Esophagus (tissue), 2 donors: ENCODE measurements at regions not wholly inside any gene's neighbourhood (a gene's known extent, or its start where the extent isn't known, plus 50 kb on each side); places are given as distances from the start of the nearest gene placed in this dataset.
"Not testable (repeated sequence)": the region's sequence is repeated elsewhere in the genome, so short reads cannot be mapped to it uniquely, and the experiment has no call there.

Experiments used
- H3K27ac ChIP-seq, 2 donors: one replicate each; pipeline ENCODE4 v1.5.1; 2013; ENCODE audit warnings: low read depth in 2 of 2, mild to moderate bottlenecking in 2 of 2, inconsistent platforms in 1 of 2, low read length in 1 of 2, moderate library complexity in 1 of 2
- H3K27me3 ChIP-seq, 2 donors: one replicate each; pipeline ENCODE4 v1.6.1; 2013; ENCODE audit warnings: low read length in 2 of 2, control low read depth in 1 of 2, mild to moderate bottlenecking in 1 of 2; ENCODE audit not compliant: insufficient read depth in 2 of 2, control insufficient read depth in 1 of 2
- H3K36me3 ChIP-seq, 2 donors: one replicate each; pipeline ENCODE4 v1.6.1; 2013; ENCODE audit warnings: low read length in 1 of 2; ENCODE audit not compliant: control insufficient read depth in 2 of 2, insufficient read depth in 2 of 2
- H3K4me1 ChIP-seq, 2 donors: one replicate each; pipeline ENCODE4 v1.6.1; 2013; ENCODE audit warnings: low read length in 1 of 2; ENCODE audit not compliant: control insufficient read depth in 2 of 2, insufficient read depth in 2 of 2
- H3K4me3 ChIP-seq, 2 donors: one replicate each; pipeline ENCODE4 v1.5.1; 2013; ENCODE audit warnings: low read length in 2 of 2, mild to moderate bottlenecking in 2 of 2, low read depth in 1 of 2, moderate library complexity in 1 of 2
- H3K9me3 ChIP-seq, 2 donors: one replicate each; pipeline ENCODE4 v1.6.1; 2013; ENCODE audit warnings: mild to moderate bottlenecking in 2 of 2, low read depth in 1 of 2, low read length in 1 of 2, moderate library complexity in 1 of 2; ENCODE audit not compliant: control insufficient read depth in 2 of 2, insufficient read depth in 1 of 2
- WGBS, 2 donors: extraction: QIAGEN DNeasy Blood & Tissue Kit; methylation state at CpG; one replicate each; pipeline ENCODE4 v1.1.7; 2013; 5-methylcytosine and 5-hydroxymethylcytosine counted together
- donor health status: healthy with polysubstance abuse.
- donor health status: Bipolar disorder and iron deficiency.

DNA sequence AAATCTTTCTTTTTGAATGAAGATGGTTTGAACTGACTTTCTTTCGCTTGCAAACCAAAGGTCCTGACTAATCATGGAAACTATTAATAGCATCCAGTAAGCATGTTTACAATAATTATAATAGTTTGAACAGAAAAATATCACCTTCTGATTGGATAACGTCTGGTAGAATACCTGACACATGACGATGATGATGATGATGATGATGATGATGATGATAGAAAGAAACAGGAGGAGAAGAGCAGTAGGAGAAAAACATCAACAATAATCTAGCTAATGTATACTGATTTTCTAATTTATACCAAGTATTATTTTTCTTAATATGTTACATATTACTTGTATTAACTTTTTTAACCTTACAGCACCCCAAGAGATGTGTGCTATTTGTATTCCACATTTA, 157.5 kb upstream of the SPRY2 start:
- H3K9me3 ChIP-seq, result no peaks in the 10 kb centered on the region
- no peaks in the 10 kb centered on the region for H3K36me3 ChIP-seq
- no peaks in the 10 kb centered on the region for H3K4me1 ChIP-seq
- 81 to 86% methylated on average over 3 of the region's 3 CpGs for WGBS, 2 donors
- no peak overlapping the region for H3K4me3 ChIP-seq
- no peaks in the 10 kb centered on the region for H3K27me3 ChIP-seq
- H3K27ac ChIP-seq, result no peak overlapping the region

DNA sequence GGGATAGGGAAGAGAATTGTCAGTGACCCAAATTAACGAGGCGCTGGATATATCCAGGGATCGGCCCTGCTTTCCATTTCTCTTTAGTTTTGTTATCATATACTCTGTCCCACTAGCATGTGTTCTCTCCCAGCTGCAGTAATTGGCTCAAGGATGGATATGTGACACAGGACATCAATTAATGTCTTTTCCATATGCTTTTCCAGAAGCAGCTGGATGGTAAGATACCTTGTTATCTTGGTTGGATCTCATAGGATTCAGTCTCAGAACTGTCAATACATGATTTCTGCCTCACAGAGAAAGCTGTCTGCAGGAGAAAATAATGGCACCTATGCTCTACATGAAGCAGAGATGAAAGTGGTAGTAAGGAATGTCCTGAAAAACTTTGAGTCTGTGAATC, 157.1 kb upstream of the SPRY2 start:
- no peak overlapping the region for H3K27ac ChIP-seq
- H3K4me3 ChIP-seq, result no peak overlapping the region
- H3K27me3 ChIP-seq, result no peaks in the 10 kb centered on the region
- H3K36me3 ChIP-seq, result no peaks in the 10 kb centered on the region
- H3K4me1 ChIP-seq, result no peaks in the 10 kb centered on the region
- no peaks in the 10 kb centered on the region for H3K9me3 ChIP-seq
- WGBS, 2 donors, result 84 to 86% methylated on average over 3 of the region's 3 CpGs

DNA sequence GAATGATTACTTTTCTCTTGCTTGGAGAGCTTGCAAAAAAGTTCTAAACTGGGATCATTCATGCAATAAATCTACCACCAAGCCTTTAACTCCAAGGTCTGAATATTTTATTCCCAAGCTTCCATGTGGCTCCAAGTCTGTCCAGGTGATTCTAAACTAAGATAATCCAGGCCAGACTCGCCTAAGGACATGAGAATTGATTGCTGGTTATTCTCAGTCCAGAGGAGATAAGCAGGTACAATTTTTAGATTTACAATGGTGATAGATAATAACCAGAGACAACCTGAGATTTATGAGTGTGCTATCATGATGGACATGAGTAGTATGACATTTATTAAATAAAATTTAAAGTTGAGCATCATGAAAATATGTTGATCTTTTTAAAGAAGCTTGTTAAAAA, 156.5 kb upstream of the SPRY2 start:
- no peak overlapping the region for H3K4me3 ChIP-seq
- no peaks in the 10 kb centered on the region for H3K4me1 ChIP-seq
- no peaks in the 10 kb centered on the region for H3K9me3 ChIP-seq
- no peaks in the 10 kb centered on the region for H3K27me3 ChIP-seq
- 55 to 75% methylated on average over 1 of the region's 1 CpG for WGBS, 2 donors
- no peaks in the 10 kb centered on the region for H3K36me3 ChIP-seq
- no peak overlapping the region for H3K27ac ChIP-seq

DNA sequence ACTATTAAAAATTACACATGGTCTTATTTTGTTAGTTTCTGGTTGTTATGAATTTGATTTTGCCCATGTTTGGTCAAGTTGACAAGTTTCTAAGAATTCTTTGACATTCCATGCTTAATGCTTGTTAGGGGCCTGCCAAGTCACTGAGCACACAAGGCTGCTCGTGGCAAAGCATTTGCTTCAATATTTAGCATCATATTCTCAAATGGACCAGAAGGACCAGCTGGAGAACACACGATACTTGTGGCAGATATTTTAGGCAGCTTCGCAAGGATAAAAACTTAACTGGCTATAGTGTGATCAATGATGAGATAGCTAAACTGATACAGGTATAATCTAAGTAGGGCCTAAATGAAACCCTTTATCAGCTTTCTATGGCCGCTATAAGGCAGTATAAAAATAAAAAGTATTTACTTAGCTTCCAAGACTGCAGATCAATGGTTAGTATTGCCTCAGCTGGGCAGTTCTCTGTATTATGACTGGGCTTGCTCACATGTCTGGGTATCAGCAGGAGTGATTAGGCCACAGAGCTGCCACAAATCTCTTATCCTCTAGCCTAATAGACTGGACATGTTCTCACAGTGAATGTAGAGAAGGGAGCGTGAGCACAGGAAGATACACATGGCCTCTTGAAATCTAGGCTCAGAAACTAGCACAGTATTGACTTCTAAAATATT, 155.9 kb upstream of the SPRY2 start:
- Histone ChIP-seq H3K36me3 (no peaks in the 10 kb centered on the region), H3K27me3 (no peaks in the 10 kb centered on the region), H3K9me3 (no peaks in the 10 kb centered on the region), H3K4me3 (no peak overlapping the region), H3K4me1 (no peaks in the 10 kb centered on the region), H3K27ac (no peak overlapping the region)
- 74 to 84% methylated on average over 5 of the region's 5 CpGs for WGBS, 2 donors

DNA sequence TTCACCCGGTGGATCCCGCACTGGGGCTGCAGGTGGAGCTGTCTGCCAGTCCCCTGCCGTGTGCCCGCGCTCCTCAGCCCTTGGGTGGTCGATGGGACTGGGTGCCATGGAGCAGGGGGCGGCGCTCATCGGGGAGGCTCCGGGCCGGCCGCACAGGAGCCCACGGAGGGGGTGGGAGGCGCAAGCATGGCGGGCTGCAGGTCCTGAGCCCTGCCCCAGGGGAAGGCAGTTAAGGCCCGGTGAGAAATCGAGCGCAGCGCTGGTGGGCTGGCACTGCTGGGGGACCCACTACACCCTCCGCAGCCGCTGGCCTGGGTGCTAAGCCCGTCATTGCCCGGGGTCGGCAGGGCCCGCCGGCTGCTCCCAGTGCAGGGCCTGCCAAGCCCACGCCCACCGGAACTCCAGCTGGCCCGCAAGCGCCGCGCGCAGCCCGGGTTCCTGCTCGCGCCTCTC, 149.6 kb upstream of the SPRY2 start:
- H3K4me1 ChIP-seq, H3K27ac ChIP-seq, H3K4me3 ChIP-seq, H3K27me3 ChIP-seq, H3K36me3 ChIP-seq, H3K9me3 ChIP-seq: not testable (repeated sequence)
- WGBS, 2 donors, result 92 to 95% methylated on average over 33 to 36 of the region's 36 CpGs

DNA sequence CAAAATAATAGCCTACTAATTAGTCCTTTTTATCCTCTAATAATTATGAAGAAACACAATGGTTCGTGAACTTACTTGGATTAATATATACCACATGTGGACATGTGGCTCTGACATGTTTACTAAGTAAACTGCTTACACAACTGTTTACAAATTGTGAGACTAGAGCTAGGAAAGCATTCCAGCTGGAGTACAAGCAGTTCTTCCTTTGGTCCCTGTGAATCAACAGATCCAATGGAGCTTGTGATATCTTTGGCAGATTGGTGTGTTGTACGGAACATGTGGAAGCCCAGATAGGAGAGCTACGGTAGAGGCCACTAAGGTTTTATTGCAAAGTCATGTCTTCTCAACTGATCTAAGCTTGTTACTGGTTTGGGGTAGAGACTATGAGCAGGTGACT, 145.5 kb upstream of the SPRY2 start:
- Histone ChIP-seq H3K4me3 (no peak overlapping the region), H3K4me1 (no peaks in the 10 kb centered on the region), H3K9me3 (peaks cover 0 to 2% of the 10 kb centered on the region in 2 donors), H3K36me3 (no peaks in the 10 kb centered on the region), H3K27me3 (peaks cover 0 to 2% of the 10 kb centered on the region in 2 donors), H3K27ac (no peak overlapping the region)
- WGBS, 2 donors, result 76 to 82% methylated on average over 3 of the region's 3 CpGs

DNA sequence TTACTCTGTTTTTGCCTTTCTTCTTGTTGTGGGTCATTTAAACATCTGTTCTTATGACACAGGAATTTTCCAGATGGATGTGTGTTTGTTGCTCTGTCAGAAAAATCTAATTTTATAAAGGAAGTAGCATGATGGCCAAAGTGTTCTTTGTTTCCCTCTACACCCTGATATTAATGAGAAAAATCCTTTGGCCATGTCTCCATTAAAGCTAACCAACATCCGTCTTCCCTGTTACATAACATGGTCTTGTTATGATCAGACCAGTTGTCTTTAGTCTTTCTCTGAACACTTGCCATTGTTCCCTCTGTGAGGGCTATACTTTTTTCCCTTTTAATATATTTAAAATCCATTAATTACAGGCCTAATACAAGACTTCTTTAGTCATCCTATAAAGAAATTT, 142.2 kb upstream of the SPRY2 start:
- no peaks in the 10 kb centered on the region for H3K9me3 ChIP-seq
- 0 to 19% methylated on average over 1 of the region's 1 CpG for WGBS, 2 donors

DNA sequence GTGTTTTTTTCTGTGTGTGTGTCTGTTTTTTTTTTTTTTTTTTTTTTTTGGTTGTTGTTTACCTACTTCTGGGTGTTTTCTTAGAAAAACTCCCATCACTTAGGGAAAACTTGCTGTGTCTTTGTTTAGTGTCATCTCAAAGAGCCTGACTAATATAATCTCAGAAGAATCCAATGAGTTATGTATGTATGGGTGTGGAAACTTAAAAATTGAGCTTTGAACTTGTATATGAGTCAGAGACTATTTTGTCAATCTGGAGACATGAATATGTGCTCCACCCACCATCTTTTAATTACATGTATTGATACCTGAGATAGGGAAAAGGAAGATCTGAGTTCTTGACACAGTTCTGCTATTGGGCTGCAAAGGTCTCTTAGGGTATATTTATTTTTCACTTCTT, 140.7 kb upstream of the SPRY2 start:
- Histone ChIP-seq H3K36me3 (no peaks in the 10 kb centered on the region), H3K4me1 (no peaks in the 10 kb centered on the region), H3K27ac (no peak overlapping the region), H3K27me3 (peaks cover 0 to 2% of the 10 kb centered on the region in 2 donors), H3K4me3 (no peak overlapping the region), H3K9me3 (no peaks in the 10 kb centered on the region)

More for the DNA sequence above, 142.2 kb upstream of the SPRY2 start:
- Histone ChIP-seq H3K4me3 (no peak overlapping the region), H3K36me3 (no peaks in the 10 kb centered on the region), H3K4me1 (no peaks in the 10 kb centered on the region), H3K27me3 (peaks cover 0 to 2% of the 10 kb centered on the region in 2 donors), H3K27ac (no peak overlapping the region)

DNA sequence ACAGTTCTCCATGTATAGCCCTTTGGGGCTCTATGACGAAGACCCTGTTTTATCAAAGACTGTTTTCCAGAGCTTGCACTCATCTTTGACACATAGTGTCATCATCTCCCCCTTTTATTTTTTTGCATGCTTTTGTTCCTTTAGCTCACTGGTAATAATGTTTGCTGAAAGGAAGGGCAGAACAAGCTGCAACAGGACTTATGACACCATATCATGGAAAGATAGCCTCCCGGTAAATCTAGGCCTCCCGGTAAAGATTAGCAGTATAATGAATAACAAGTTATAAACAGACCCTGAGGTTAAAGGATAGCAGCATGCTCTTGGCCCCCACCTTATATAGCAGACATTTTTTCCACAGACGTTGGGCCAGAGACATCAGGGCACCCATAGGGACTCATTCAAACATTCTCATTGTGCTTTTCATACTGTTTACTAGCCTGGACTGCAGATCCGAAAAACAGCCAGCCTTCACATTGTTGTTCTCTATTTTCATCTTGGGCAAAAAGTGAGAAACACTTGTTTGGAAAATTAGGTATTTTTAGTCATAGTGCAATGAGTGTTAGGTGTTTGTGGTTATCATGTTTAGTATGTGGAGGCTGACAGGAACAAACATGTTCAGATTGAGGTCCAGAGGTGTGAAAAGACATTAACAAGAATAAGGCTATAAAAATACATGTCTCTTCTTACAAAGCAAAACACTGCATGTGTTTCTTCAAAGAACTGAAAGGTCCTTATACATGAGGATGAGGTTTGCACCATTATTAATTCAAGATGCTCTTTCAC, 136.9 kb upstream of the SPRY2 start:
- 41 to 47% methylated on average over 5 of the region's 5 CpGs for WGBS, 2 donors
- no peak overlapping the region for H3K27ac ChIP-seq
- H3K4me3 ChIP-seq, result no peak overlapping the region
- no peaks in the 10 kb centered on the region for H3K4me1 ChIP-seq
- no peaks in the 10 kb centered on the region for H3K9me3 ChIP-seq
- no peaks in the 10 kb centered on the region for H3K27me3 ChIP-seq
- no peaks in the 10 kb centered on the region for H3K36me3 ChIP-seq

DNA sequence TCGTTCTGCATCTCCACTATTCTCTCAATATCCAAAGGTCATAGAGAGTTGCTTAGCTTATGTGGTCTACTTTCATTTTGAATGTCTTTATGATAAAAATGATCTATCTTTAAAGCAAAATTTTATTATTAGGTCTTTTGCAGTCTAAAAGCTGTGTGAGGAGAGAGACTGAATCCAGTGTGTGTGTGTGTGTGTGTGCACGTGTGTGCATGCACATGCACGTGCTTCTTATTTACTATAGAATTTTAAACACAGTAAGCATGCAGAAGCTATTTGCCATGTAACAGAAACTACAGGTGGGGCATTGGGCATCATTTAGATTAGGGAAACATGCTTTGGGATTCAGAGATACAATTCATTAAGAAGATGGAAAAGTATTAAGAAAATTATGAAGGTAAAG, 136.0 kb upstream of the SPRY2 start:
- H3K36me3 ChIP-seq, result no peaks in the 10 kb centered on the region
- 60 to 64% methylated on average over 3 of the region's 3 CpGs for WGBS, 2 donors
- H3K27ac ChIP-seq, result no peak overlapping the region

More for the DNA sequence above, 136.0 kb upstream of the SPRY2 start:
- Histone ChIP-seq H3K9me3 (no peaks in the 10 kb centered on the region), H3K4me3 (no peak overlapping the region), H3K4me1 (no peaks in the 10 kb centered on the region), H3K27me3 (no peaks in the 10 kb centered on the region)
